Mesothelial cell of epicardium (in vitro differentiated cells): ENCODE measurements at regions not wholly inside any gene's neighbourhood (a gene's known extent, or its start where the extent isn't known, plus 50 kb on each side); places are given as distances from the start of the nearest gene placed in this dataset. TPM values are rescaled to one million over a fixed set of nuclear protein-coding genes. Genes with fewer than 3 reads are reported as not detected.

ENCODE experiments used
- DNase-seq, 2 experiments: peaks; one replicate each; pipeline ENCODE4 v3.0.0; 2021; ENCODE audit warnings: low spot score in 2 of 2; ENCODE audit not compliant: unreplicated experiment in 2 of 2
- H3K27ac Mint-ChIP-seq: 2 replicates; pipeline ENCODE4 v1.8.0; 2021; ENCODE audit warnings: mixed read lengths
- H3K27me3 Mint-ChIP-seq: 2 replicates; pipeline ENCODE4 v1.8.0; 2021; ENCODE audit warnings: low read depth, mixed read lengths
- H3K36me3 Mint-ChIP-seq: 2 replicates; pipeline ENCODE4 v1.8.0; 2021; ENCODE audit warnings: mixed read lengths
- H3K4me1 Mint-ChIP-seq: 2 replicates; pipeline ENCODE4 v1.8.0; 2021; ENCODE audit warnings: mixed read lengths
- H3K4me3 Mint-ChIP-seq: 2 replicates; pipeline ENCODE4 v1.8.0; 2021; ENCODE audit warnings: mild to moderate bottlenecking, moderate library complexity, mixed read lengths
- H3K9me3 Mint-ChIP-seq: 2 replicates; pipeline ENCODE4 v1.8.0; 2021; ENCODE audit warnings: mixed read lengths
- microRNA-seq: library from miRNA; unstranded; fragments of <30 nt; microRNA quantifications from one replicate; pipeline ENCODE4 v1.2.0, GENCODE V29; 2021; ENCODE audit warnings: inconsistent platforms, mixed read lengths
- TF ChIP-seq, protein P1 (sequence below): fragments of 200-600 bp; sonication (generic); IDR thresholded peaks from one replicate; pipeline ENCODE4 v1.5.0; 2021; ENCODE audit warnings: antibody characterized with exemption; ENCODE audit not compliant: unreplicated experiment

DNA sequence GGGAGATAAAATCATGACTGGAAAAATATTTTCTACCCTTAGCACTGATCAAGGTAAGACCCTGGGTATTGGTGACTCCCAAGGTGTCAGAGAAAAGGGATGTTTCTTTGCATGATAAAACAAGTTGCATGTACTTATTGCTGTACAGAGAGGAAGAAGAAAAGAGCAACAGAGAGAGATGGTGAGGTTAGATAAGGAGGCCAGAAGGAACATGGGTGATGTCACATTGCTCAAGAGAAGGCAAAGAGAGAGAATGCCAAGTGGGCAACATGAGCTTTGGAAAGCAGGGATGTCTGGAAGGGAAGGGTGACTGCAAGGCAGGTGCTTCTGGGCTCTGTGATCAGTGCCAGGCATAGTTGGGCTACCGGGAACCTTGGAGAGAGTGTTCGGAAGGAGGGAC, 65.1 kb upstream of the ADARB2 start:
- H3K27ac Mint-ChIP-seq: no peak overlapping the region
- no peak overlapping the region for H3K4me3 Mint-ChIP-seq
- no peaks in the 10 kb centered on the region for H3K36me3 Mint-ChIP-seq

DNA sequence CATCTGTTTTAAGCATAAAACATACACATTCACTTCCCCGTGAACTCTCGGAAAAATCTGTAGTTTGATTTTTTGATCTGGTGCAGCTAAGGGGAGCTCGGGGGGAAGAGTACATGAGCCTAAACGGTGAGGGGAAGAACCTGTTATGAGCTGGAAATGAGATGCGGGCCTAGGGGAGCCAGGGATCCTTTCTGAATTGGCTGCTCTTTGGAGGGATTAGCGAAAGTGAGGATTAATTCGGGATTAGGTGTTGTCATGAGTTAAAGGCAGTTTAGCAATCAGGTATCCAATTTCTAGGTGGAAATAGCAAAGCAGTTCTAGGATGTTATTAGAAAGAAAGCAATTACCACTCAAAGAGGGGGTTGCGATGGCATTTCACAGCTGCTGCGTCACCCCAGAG, 51.1 kb upstream of the ADARB2 start:
- peaks cover 26% of the 10 kb centered on the region for H3K27me3 Mint-ChIP-seq
- H3K9me3 Mint-ChIP-seq: no peaks in the 10 kb centered on the region
- no peak for DNase-seq
- H3K36me3 Mint-ChIP-seq: no peaks in the 10 kb centered on the region
- TF ChIP-seq, protein P1, sequence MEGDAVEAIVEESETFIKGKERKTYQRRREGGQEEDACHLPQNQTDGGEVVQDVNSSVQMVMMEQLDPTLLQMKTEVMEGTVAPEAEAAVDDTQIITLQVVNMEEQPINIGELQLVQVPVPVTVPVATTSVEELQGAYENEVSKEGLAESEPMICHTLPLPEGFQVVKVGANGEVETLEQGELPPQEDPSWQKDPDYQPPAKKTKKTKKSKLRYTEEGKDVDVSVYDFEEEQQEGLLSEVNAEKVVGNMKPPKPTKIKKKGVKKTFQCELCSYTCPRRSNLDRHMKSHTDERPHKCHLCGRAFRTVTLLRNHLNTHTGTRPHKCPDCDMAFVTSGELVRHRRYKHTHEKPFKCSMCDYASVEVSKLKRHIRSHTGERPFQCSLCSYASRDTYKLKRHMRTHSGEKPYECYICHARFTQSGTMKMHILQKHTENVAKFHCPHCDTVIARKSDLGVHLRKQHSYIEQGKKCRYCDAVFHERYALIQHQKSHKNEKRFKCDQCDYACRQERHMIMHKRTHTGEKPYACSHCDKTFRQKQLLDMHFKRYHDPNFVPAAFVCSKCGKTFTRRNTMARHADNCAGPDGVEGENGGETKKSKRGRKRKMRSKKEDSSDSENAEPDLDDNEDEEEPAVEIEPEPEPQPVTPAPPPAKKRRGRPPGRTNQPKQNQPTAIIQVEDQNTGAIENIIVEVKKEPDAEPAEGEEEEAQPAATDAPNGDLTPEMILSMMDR: no peak
- H3K27ac Mint-ChIP-seq: no peak overlapping the region
- H3K4me3 Mint-ChIP-seq: no peak overlapping the region
- H3K4me1 Mint-ChIP-seq: no peaks in the 10 kb centered on the region

More for the DNA sequence above, 65.1 kb upstream of the ADARB2 start:
- DNase-seq: no peak
- TF ChIP-seq, protein P1: no peak
- peaks cover 5% of the 10 kb centered on the region for H3K9me3 Mint-ChIP-seq
- H3K27me3 Mint-ChIP-seq: peaks cover 6% of the 10 kb centered on the region
- H3K4me1 Mint-ChIP-seq: no peaks in the 10 kb centered on the region

Small RNAs in the stretch of these regions (microRNA-seq; reads per million reads assigned to microRNA genes)
- not detected for gene MIR6072
